Activated CD4-positive, alpha-beta T cell treated with anti-CD3 and anti-CD28 coated beads, Interleukin-2, Interleukin-6, amounts not matched to agents 100 ng/mL and 50 ng/mL, durations not matched to agents 16 hours and 8 hours (primary cell): ENCODE measurements at regions not wholly inside any gene's neighbourhood (a gene's known extent, or its start where the extent isn't known, plus 50 kb on each side); places are given as distances from the start of the nearest gene placed in this dataset.

ENCODE experiments used
- DNase-seq: peaks from one replicate; pipeline ENCODE4 v3.0.0-alpha.2; 2020

GRCh38 chr4:176443646-176444409 lies 124.1 kb downstream of the SPCS3 start:
- no peak for DNase-seq

- DNase-seq = no peak
These were observed 125.0 kb downstream of the SPCS3 start for GRCh38 chr4:176444741-176445140.

DNA sequence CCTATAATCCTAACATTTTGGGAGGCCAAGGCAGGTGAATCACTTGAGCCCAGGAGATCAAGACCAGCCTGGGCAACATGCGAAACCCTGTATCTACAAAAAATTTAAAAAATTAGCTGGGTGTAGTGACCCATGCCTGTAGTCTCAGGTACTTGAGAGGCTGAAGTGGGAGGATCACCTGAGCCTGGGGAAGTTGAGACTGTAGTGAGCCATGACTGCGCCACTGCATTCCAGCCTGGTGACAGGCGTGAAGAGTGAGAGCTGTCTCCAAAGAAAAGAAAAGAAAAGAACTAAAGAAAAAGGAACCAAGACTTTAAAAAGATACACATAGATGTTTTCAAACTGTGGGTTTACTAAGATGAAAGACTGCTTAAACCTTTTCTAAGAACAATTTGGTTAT lies 129.0 kb downstream of the SPCS3 start:
- no peak for DNase-seq

DNA sequence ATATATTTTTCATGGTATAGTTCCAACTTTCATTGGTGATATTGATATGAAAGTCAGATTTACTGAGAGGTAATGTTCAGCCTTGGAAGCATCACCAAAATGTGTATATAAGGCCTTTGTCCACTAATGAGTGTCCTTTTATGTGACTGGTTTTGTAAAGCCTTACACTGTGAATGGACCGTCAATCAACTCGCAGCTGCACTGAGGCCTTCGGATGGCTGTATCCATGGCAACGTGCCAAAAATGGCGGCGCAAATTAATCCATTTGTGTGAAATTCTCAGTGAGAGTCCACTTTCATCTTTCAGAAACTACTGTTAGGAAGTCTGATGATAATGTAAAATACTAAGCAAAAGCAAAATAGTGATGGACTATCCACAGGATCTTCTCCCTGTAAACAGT lies 131.7 kb downstream of the SPCS3 start:
- DNase-seq = no peak

DNA sequence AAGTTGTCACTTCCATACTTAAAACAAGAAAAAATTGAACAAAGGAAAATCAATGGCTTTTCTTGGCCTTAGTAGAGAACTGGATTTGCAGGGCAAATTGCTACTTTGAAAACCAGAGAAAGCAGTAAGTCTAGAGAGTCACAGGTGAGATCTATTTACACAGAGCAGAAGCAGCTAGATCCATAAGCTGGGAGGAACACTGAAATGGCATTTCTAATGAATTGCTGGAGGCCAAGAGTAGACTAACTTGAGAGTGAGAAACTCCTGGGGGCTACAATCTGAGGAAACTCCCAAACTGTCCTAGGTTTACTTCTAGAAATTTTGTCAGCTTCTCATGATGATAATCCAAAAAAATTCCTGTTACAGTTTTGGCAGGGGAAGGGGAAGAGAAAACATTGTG lies 133.3 kb downstream of the SPCS3 start:
- no peak for DNase-seq

- DNase-seq = no peak
These were observed 133.9 kb downstream of the SPCS3 start for GRCh38 chr4:176453658-176454057.

DNA sequence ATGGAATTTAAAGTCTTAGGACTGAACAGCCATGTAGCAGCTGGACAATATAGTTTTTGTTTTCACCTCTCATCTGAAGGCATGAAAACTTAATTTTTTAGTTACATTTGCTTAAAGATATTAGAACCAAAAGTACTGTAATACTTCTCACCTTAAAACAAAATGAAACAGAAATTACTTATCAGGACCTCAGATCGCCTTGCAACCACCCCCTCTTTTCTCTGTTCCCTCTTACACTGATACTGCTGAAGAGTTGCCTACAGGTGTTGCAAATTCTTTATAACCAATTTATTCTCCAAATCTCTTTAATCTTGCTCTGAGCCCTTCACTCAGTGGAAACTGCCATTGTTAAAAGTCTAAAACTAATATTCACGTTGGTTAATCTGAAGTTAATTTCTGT lies 145.0 kb downstream of the SPCS3 start:
- no peak for DNase-seq

- DNase-seq = no peak
These were observed 147.2 kb downstream of the SPCS3 start for GRCh38 chr4:176467001-176467400.

- no peak for DNase-seq
These were observed 149.8 kb downstream of the SPCS3 start for GRCh38 chr4:176469546-176469945.

GRCh38 chr4:176470671-176471070 lies 150.9 kb downstream of the SPCS3 start:
- DNase-seq = no peak

- DNase-seq = no peak
These were observed 155.3 kb downstream of the SPCS3 start for GRCh38 chr4:176475067-176475466.

GRCh38 chr4:176478076-176478475 lies 158.3 kb downstream of the SPCS3 start:
- no peak for DNase-seq

DNA sequence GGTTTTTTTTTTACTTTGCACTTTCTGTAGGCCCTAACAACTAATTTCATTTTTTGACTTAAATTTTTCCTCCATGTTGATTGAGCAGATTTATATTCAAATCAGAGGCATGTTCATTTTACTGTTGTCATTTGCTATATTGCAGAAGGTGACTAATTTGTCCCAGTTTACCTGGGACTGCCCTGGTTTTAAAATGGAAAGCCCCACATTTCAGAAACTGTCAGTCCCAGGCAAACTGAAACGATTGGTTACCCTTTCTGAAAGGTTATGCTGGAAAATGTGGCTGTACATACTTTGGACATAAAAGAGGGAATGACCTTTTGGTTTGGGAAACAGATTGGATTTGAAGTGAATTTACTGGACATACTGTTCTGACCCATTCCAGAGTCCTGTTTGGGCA lies 160.0 kb downstream of the SPCS3 start:
- DNase-seq = no peak

DNA sequence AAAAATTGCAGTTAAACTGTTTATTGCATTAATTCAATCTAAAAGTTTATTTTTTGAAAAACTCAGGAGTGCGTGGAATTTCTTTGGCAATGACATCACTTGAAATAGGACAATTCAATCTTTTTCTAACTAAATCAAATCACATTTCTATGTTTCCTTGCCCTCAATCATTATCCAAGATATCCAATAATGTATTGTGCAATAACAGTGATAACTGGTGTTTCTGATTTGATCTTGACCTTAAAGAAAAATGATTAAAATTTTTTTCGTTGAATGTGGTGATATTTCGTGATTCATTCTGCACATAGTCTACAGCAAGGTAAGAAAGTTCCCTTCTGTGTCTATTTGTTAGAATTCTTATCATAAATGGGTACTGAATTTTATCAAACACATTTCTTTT lies 163.2 kb downstream of the SPCS3 start:
- DNase-seq = no peak

- DNase-seq = no peak
These were observed 164.7 kb downstream of the SPCS3 start for GRCh38 chr4:176484301-176484984.

DNA sequence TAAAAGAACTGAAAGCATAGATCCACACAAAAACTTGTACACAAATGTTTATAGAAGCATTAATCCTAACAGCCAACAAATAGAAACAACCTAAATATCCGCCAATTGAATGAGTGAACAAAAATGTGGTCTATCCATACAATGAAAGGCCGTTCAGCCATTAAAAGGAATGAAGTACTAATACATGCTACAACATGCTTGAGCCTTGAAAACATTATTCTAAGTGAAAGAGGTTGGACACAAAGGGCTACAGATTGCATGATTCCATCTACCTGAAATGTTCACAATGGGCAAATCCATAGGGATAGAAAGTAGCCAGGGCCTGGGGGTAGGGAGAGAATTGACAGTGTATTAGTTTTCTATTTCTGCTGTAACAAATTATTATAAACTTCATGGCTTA lies 169.2 kb downstream of the SPCS3 start:
- DNase-seq = no peak

GRCh38 chr4:176492646-176493302 lies 173.0 kb downstream of the SPCS3 start:
- peak; percentile 7 for DNase-seq

DNA sequence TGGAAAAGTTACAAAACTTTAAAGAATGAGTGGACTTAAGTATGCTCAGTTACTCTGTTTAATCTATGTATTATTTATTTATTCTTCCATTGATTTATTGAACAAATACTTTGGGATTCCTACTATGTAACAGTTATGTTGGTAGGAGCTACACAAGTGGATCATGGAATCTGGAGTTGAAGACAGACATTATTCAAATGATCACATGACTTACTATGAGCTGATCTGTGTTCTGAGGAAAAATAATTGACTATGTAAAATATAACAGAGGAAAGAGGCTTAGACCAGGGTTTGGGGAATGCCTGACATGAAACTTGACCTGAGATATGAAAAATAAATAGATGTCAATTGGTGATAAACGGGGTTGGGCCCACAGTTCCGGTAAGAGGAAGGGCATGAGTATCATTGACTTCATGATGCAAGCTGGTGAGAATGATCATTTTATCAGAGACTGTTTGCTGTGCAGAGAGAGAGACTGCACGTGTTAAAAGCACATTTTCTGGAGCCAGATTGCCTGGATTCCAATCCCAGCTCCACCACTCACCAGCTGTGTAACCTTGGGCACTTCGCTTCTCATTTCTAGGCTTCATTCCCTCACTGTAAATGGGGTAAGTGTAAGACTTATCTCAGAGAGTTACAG lies 179.0 kb downstream of the SPCS3 start:
- no peak for DNase-seq

DNA sequence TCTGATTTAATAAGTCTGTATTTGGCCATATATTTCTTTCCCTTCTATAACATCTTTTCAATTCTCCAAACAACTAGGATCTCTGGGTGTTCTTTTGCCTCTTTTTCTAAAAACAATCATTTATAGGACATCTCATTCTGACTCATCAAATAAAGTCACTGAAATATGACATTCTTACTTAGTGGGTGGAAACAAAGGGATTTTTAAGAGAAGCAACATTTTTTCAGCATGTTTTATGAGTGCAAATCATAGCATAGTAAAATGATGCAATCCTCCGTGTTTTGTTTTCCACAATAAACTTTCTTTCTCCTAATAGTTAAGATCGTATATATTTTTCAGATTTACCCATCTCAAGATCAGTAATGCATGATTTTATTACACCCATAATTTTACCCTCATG lies 179.8 kb downstream of the SPCS3 start:
- no peak for DNase-seq

DNA sequence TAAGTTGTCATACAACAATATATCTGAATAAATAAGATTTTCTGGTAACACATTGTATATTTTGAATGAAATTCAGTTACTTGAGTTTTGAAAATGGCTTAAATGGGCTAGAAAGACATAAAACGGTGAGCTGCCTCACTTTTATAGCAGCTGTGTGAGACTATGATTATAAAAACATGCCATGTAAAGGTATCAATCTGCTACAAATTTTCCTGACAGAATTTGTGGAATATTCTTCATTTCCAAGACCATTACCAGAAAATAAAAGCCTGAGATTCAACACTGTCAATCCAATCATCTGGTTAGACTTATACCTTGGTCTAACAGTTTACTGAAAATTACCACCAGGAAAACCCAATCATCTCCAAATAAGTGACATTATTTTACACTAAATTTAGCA lies 181.1 kb downstream of the SPCS3 start:
- DNase-seq = no peak

DNA sequence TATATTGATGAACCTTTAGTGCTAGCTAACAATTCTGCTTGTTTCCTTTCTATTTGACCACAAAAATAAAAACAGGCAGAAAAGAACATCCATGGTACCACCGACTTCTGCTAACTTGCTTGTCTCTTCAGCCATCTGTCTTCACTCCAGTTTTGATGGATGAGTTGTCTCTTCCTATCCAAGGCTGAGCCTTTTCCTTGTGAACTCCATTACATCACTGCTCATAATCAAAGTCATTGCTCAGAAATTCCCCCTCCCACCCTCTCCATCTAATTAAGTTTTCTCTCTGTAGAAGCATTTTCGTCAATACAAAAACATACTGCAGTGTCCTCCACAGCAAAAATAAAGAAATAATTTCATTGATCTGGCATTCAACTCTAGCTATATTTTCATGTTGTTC lies 184.4 kb downstream of the SPCS3 start:
- DNase-seq = no peak

DNA sequence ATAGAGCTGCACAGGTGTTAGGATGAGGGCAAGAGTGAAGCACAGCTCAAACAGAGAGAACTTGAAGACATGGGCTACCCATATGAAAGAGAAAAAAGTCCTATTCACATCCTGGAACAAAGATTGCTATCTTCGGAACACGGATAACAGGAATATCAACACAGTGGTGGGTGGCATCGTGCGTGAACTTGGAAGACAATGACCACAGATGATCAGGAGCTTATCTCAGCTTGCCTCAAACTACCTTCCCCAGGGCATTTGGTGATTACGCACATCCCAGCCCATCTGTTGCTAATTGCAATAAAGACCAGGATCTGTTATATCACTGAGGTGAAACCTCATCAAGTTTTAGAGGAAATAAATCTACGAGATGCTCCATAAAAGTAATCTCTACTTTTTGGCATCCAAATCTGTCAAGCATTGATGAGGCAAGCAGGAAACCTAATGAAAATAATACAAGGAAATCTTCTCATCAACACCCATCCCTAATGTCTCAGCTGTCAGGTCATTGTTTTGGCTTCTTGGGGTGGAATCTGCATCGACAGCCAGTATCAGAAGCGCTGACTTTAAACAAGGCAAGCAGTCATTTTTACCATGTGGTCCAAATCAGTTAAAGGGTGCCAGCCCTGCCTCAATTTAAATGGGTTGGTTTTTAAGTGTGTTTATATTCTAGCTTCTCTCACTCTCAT lies 188.2 kb downstream of the SPCS3 start:
- no peak for DNase-seq

- DNase-seq = no peak
These were observed 189.1 kb downstream of the SPCS3 start for GRCh38 chr4:176508780-176509331.
